Activated CD8-positive, alpha-beta memory T cell treated with anti-CD3 and anti-CD28 coated beads for 36 hours (primary cell): ENCODE measurements at regions not wholly inside any gene's neighbourhood (a gene's known extent, or its start where the extent isn't known, plus 50 kb on each side); places are given as distances from the start of the nearest gene placed in this dataset.

Source experiments
- CTCF ChIA-PET: fragments of 350-600 bp; sonication (Branson Sonifier 250); formaldehyde crosslinking; loops from one replicate; lab custom pipeline; 2021; ENCODE audit warnings: antibody characterized with exemption; lab: Charles Lee
- POLR2A ChIA-PET: fragments of 350-600 bp; sonication (Branson Sonifier 250); formaldehyde crosslinking; loops from one replicate; lab custom pipeline; 2021; ENCODE audit warnings: antibody characterized with exemption; lab: Charles Lee

DNA sequence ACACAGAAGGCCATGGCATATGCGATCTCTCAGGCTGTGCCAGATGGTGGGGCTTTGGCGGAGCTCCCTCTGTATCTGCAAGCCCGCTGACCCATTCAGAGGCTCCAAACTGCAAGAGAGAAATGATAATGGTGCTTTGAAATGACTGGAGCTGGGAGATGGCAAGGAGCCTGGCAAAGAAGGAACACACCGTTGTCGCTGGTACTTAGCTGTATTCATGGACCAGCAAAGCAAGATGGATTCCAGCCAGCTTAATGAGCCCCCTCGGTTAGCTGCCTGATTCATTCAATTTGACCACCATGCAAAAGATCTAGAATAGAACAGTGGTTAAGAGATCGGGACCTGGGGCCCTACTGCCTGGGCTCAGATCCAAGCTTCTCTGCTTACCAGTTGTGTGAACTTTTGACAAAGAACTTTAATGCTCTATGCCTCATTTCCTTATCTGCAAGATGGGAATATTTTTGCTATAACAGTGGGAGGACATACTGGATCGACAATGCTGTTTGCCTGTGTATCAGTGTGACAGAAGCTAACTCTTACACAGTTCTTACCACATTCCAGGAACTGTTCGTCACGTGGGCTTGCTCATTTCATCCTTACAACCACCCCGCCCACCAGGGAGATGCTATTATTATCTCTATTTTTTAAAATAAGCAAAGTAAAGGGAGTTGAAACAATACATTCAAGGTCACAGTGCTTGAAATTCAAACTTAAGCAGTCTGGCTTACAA lies 317.8 kb upstream of the SULF2 start:
- CTCF ChIA-PET, result no interaction called here

DNA sequence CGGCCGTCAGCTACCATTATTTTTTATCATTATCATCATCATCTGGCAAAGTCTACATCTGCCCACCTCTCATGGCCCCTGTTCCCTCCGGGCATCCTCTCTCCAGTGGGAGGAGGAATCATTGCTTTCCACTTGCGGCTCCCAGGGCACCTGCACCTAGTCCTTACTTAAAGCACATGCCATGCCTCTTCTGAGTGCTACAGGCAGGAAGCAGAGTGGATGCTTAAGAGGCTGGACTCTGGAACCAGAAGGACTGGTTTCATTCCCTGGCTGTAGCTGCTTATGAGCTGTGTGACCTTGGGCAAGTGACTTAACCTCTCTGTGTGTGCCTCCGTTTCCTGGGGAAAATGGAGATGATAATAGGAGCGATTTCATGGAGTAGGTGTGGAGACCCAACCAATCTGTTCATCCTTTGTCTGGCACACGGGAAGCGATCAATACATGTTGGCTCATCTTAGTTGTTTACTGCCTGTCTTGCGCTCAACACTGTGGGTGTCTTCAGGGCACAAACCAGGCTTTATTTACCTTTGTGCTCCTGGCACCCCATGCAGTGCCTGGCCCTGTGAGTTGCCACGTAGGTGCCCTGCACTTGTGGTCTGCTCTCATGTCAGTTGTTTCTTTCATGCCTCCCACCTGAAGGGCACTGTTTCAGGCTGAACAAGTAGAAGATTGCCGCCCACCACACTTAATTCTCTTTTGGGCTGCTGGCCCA lies 317.0 kb upstream of the SULF2 start:
- CTCF ChIA-PET, result no interaction called here
- POLR2A ChIA-PET, result no interaction called here

More for the DNA sequence above, 317.8 kb upstream of the SULF2 start:
- POLR2A ChIA-PET, result no interaction called here

GRCh38 chr20:48100483-48100882 lies 315.2 kb upstream of the SULF2 start:
- ChIA-PET CTCF (no interaction called here), POLR2A (no interaction called here)

GRCh38 chr20:48098866-48099265 lies 313.6 kb upstream of the SULF2 start:
- POLR2A ChIA-PET, result no interaction called here
- CTCF ChIA-PET, result no interaction called here

DNA sequence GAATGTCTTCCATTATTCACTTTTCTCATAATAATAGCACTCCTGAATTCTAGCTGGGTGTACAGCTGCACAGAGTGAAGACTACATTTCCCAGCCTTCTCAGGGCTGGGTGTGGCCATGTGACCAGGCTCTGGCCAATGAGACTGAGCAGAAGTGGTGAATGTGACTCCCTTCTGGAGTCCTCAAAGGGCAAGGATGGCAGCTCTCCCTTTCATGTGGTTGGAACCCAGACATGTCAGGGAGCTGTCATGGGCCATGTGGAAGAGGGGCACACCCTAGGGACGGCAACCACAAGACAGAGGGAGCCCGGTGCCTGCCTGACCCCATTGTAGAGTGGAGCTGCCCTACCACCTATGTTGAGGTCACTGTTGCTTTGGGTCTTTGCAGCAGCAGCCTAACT lies 312.8 kb upstream of the SULF2 start:
- ChIA-PET POLR2A (interaction anchor here (0.5 kb wide), 1 partner anchor 1423 kb away, joined by 3 read pairs; no protein-coding TSS in a partner anchor), CTCF (interaction anchor here (0.5 kb wide), 1 partner anchor 807 kb away, joined by 3 read pairs; no protein-coding TSS in a partner anchor)

GRCh38 chr20:48096957-48097890 lies 311.9 kb upstream of the SULF2 start:
- ChIA-PET CTCF (no interaction called here), POLR2A (no interaction called here)

DNA sequence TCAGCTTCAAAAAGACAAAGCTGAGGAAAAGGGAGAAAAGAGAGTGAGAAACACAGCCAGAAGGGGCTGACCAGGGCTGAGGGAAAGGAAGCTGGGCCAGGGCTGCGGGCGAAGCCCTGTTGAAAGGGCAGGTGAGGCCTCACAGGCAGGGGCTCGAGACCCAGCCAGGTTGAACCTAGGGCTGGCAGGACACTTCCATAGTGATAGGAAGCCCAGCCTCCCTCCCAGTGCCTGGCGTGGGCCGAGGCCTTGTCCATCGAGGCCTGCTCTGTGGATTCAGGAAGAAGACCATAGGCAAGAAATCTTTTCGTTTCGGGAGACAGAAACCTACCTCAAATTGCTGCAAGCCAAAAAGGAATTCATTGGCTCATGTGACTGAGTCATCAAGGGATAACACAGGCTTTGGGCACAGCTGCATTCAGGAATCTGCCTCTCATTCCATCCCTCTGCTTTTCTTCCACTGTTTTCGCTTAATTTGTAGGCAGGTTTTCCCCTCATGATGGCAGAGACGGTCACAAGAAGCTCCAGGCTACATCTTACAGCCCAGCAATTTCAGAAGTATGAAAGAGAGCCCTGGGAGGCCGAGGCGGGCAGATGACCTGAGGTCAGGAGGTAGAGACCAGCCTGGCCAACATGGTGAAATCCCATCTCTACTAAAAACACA lies 311.1 kb upstream of the SULF2 start:
- ChIA-PET POLR2A (no interaction called here), CTCF (no interaction called here)

- POLR2A ChIA-PET, result no interaction called here
- CTCF ChIA-PET, result no interaction called here
Observed at GRCh38 chr20:48094944-48095343, 309.7 kb upstream of the SULF2 start.

DNA sequence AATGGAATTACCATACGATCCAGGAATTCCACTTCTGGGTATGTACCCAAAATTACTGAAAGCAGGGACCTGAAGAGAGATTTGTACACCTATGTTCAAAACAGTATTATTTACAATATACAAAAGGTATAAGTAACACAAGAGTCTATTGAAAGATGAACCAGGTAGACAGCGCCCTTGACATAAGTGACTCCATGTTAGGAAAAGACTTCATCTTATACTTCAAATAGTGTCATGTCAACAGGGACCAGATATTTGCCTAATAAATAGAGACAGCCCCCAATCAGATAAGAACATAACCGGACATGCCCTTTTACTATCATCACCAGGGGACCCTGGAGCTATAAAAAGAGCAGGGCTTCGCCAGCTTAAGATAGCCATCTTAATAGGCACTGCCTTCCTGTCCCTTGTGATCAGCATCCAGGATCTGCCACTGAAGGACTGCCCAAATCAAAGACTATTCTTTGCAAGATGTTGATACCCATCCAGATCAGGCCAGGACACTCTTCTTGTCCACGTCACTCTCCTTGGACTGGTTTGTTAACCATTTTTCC lies 309.0 kb upstream of the SULF2 start:
- ChIA-PET CTCF (no interaction called here), POLR2A (no interaction called here)

DNA sequence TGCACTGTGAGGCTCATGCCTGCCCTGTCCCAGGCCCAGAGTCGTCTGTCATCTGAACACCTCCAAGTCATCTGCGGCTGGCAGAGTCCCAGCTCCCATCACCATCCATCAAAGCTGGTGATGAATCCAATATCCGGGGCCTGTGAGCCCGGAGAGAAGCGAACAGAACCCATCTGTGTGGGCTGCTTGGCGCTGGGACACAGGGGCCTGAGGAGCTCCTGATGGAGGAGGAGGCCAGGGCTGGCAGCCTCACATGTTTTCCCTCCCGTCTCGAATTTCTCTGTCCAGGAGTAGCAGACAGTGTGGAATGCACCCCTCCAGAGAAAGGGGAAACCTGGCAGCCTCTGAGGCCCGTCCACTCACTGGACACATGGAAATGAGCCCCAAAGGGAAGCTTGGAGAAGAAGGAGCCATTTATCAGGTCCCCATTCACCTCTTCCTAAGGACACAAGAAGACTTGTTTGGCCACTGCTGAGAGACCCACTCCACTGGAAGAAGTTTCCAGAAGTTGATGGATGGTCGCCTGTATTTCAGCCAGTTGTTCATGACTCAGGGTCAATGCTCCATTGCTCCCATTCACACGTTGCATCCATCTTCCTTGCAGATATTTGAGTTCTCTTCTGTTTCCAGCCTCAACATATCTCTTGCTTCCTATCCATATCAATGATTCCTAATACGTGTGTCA lies 307.5 kb upstream of the SULF2 start:
- ChIA-PET CTCF (no interaction called here), POLR2A (no interaction called here)

- CTCF ChIA-PET, result no interaction called here
- POLR2A ChIA-PET, result no interaction called here
Observed at GRCh38 chr20:48090784-48091183, 305.5 kb upstream of the SULF2 start.

- ChIA-PET CTCF (no interaction called here), POLR2A (no interaction called here)
Observed at GRCh38 chr20:48090314-48090713, 305.0 kb upstream of the SULF2 start.

- CTCF ChIA-PET, result no interaction called here
Observed at GRCh38 chr20:48080583-48080982, 295.3 kb upstream of the SULF2 start.

GRCh38 chr20:48079028-48079427 lies 293.7 kb upstream of the SULF2 start:
- CTCF ChIA-PET, result no interaction called here
- POLR2A ChIA-PET, result no interaction called here

More at GRCh38 chr20:48080583-48080982, 295.3 kb upstream of the SULF2 start:
- POLR2A ChIA-PET, result no interaction called here

- ChIA-PET CTCF (no interaction called here), POLR2A (no interaction called here)
Observed at GRCh38 chr20:48076747-48077146, 291.5 kb upstream of the SULF2 start.

DNA sequence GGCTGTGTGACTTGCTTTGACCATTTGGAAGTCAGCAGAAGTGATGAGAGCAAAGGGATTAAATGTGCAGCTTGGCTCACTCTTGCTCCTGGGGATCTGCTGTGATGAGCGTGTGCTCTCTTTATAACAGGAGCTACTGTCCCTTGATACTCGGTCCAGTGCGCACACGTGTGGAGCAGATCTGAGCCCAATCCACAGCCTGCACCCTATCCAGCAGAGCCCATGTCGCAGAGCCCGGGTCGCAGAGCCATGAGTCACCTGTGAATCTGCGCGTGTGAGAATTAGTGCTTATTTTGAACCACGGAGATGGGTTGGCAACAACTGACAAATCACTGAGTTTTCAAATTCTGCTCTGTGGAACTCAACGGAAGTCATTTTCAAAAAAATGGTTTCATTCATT lies 291.0 kb upstream of the SULF2 start:
- CTCF ChIA-PET, result no interaction called here
- POLR2A ChIA-PET, result no interaction called here

DNA sequence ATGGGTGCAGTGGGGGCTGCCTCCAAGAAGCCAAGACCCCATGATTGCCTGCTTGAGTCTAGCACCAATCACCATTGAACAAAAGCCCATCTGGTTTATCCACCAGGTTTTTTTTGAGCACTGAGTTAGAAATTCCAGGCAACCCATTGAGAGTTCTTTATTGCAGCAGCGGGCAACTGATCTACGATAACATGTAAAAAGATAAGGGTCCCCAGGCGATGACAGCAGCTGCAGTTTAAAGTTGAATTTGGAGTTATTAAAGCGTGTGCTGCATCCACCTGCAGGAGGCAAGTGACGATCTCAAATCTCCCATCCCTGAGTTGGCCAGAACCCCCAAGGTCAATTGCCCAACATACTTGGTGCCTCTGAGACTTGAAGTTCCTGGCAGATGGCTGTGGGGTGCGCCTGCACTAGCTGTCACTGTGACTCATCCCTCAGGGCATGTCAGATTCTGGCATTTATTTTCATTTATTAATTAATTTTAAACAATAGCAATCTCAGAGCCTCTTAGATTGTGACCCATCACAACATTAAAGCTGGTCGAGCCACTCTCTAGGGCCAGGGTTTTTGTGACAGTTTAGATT lies 290.4 kb upstream of the SULF2 start:
- CTCF ChIA-PET, result no interaction called here
- POLR2A ChIA-PET, result no interaction called here

GRCh38 chr20:48070991-48071652 lies 285.8 kb upstream of the SULF2 start:
- CTCF ChIA-PET, result no interaction called here
- POLR2A ChIA-PET, result no interaction called here
